IPS DF 4.7 (cell line): ENCODE measurements at regions not wholly inside any gene's neighbourhood (a gene's known extent, or its start where the extent isn't known, plus 50 kb on each side); places are given as distances from the start of the nearest gene placed in this dataset.

Source experiments
- DNase-seq: peaks from one replicate; pipeline ENCODE4 v3.0.0-alpha.2; 2013; ENCODE audit warnings: low spot score; ENCODE audit errors: extremely low read depth

DNA sequence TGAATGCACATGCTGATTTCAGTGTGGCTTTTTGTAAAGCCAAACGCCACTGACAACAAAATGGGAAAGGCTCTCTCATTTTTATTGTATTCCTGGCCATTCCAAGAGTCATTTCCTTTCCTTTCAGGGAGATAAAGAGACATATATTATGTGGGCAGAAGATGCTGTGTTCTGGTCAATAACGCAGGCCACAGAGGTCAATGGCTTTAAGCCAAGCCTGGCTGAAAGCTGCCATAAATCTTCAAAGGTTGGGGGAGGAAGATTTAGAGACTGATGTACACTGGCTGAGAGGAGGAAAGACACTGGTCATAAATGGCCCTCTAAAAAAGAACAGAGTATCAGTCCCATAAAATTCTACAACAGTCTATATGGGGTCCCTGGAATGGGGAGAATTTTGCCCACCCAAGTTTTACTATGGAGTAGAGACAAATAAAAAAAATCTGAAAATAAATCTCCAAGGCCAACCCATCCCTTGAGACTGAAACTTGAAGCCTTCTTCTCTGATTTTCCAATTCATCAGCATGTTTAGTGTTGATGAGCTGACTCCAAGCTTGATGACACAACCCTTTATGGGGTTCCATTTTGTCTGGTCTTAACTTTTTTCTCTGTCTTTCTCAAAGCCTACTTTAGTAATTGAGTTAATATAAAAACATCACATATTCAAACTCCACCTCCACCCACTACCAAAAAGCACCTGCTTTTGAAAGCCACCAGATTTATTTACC lies 152.1 kb upstream of the SLC24A2 start:
- no peak for DNase-seq

DNA sequence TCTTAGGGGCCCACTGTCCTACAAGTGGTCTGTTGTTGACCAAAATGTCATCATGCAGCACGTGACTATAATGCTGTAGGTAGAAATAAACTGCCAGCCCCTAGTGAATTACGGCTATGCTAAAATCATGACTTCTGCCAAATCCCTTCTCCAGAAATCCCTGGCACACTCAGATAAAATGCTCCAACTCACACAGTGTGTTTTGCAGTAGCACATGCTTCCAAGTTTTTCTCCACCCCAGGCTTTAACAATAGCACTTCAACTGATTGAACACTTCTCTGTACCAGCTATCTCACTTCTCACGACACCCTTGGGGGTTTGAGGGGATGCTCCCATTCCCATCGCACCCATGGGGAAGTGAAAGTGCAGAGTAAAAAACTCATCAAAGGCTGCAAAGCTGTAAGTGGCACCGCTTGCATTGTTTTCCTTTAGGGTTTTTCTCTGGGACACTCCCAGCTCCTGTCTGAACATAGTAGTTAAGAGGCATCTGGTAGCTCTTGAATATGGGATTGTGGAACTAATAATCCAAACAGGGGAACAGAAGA lies 151.0 kb upstream of the SLC24A2 start:
- no peak for DNase-seq

DNA sequence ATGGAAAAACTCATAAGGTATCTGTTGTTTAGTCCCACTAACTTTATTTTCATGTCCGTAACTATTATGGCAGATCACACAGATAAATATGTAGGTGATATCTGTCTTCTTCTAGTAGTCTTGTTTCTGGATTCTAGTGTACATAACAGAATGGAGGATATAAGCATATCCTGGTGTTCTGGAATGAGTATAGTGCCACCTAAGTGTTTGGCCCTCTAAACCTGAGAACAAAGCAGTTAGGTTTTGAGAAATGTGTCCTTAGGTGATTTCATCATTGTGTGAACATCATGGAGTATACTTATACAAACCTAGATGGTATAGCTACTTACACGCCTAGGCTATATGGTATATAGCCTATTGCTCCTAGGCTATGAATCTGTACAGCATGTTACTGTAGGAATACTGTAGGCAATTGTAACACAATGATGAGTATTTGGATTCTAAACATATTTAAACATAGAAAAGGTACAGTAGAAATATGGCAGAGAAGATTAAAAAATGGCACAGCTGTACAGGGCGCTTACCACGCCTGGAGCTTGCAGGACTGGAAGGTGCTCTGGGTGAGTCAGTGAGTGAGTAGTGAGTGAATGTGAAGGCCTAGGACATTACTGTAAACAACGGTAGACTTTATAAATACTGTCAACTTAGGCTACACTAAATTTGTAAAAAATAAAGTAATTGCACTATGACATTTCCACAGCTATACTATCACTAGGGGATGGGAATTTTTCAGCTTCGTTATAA lies 150.3 kb upstream of the SLC24A2 start:
- DNase-seq, result no peak

DNA sequence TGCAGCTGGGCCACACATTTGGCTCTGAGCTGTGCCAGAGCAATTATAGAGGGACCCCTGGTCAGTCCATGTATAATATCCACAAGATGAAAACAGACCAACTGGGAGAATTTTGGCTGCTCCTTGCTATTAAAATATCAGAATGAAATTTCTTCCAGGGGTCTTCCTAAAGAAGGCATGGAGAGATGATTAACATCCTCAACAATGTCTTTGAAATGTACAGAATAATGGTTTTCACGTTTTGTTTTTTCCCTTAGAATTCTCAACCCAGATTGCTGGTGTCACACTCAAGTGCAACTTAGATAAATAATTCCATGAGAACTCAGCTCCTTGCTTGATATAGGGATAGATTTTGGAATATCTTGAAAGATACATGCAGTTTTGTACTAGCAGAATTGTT lies 148.3 kb upstream of the SLC24A2 start:
- DNase-seq, result no peak

DNA sequence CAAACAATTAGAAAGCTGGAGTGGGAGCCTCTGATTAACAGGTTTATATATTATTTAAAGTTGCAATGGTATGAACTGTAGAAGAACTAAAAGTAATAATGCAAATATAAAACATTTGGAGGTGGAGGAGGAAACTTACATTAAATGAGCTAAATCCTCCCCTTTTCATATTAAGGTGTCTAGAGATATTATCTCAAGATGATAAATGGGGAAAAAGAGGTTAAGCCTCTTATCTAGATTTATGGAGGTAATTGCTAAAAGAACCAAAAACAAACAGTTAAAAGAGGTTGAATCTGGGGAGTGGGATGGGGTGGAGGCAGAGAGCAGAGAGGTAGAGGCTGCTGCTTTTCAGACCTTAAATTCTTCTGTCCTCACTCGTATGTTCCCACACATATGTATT lies 147.8 kb upstream of the SLC24A2 start:
- no peak for DNase-seq

DNA sequence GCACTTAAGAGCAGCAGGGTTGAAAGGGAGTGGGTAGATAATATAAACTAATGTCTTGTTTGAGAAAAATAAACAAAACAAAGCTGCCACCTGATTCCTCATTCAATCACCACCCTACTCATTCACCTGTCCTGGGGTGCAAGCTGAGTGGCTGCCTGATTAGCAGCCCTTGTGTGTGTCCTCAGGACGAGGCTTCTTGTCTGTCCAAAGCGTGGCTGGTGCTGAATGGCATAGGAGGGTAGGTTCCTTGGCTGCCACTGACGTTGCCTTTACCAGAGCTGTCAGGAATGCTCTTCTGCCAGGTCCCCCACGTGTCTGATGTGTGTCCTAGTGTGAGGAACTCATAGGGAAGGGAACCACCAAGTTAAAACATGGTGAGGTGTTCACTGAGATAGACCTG lies 146.6 kb upstream of the SLC24A2 start:
- no peak for DNase-seq

DNA sequence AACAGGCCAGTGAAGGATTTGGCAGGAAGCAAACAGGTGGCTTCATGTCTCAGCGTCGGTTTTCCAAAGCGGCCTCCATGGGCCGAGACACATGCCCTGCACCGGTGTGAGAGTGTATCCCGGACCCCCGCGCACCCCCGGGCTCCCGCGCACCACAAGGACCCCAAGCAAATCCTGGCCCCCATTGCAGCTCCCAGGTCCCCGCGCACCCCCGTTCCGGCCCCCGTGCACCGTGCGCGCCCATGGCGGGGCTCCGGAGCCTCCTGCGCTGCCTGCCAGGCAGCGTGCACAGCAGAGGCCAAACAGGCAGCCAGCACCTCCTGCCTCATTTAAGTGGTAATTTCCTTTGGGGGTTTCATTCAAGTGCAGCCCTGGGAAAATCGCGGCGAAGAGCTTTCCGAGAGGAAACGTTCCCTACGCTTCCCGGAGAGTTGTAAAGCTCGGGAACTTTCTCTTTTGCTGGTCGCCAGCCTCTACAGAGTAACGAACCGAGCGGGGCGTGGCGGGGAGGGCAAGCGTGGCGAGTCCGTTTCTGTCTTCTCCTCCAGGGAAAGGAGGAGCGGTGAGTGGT lies 145.5 kb upstream of the SLC24A2 start:
- peak; percentile 41 for DNase-seq

DNA sequence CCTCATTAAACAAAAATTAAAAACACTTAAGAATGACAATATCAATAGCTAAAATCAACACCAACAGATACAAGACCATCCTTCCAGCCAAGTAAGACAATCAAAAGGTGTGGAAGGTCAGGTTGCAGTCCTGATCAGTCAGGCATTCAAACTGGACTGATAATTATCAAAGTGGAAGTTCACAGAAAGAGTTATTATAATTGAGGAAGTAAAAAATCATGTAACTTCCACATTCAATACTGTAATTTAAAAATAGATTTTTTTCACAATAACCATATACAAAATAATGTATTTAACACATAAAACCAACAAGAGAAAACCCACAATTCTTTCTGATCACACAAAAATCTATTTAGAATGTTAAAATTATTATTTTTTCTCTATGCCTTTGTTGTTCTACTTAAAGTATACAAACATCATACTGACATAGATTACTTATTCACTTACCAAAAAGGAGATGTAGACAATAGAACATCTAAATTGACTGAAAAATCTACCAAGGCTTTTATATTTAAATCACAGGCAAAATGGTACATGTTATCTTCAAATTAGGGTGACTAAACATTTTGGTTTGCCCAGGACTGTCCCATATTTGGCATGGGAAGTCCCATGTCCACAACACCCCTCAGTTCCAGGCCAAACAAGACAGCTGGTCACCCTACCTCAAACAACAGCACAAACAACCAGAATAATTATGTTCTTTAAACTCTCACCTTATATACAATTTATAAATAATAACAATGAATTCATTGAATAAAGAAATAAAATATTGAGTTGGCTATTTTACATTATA lies 142.5 kb upstream of the SLC24A2 start:
- no peak for DNase-seq

DNA sequence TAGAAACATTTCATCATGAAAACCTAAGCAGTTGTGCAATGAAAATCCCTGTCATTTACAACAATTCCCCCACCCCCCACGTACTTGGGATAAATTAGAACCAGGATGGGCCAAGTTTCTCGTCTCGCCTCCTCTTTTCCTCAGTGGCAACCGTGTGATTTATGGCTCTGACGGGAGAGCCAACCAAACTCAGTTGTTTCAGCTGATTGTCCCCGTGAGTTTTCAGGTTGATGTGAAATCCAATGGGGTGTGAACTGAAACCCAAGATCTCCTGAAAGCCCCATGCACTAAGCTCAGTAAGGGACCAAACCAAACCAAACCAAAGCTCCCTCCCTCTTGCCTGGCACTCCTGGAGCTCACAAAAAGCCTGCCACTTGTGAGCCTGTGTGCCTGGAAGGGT lies 138.7 kb upstream of the SLC24A2 start:
- DNase-seq, result no peak

DNA sequence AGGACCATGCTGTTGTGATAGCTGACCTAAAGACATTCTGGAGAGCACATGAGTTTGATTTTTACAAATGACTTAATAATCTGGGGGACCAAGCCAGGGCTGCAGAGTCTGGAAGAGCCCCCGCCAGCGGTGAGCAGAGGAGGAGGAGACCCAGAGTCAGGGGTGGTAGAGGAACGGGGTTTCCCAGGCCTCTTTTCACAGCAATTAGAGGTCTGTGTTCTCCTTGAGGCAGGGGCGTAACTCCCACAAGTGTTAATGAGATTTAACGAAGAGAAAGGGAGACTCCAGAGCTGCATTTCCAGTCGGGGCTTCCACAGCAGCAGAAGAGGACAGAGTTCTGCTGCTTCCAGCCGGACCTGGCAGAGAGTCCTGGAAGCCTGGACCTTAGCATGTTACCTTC lies 137.9 kb upstream of the SLC24A2 start:
- no peak for DNase-seq

DNA sequence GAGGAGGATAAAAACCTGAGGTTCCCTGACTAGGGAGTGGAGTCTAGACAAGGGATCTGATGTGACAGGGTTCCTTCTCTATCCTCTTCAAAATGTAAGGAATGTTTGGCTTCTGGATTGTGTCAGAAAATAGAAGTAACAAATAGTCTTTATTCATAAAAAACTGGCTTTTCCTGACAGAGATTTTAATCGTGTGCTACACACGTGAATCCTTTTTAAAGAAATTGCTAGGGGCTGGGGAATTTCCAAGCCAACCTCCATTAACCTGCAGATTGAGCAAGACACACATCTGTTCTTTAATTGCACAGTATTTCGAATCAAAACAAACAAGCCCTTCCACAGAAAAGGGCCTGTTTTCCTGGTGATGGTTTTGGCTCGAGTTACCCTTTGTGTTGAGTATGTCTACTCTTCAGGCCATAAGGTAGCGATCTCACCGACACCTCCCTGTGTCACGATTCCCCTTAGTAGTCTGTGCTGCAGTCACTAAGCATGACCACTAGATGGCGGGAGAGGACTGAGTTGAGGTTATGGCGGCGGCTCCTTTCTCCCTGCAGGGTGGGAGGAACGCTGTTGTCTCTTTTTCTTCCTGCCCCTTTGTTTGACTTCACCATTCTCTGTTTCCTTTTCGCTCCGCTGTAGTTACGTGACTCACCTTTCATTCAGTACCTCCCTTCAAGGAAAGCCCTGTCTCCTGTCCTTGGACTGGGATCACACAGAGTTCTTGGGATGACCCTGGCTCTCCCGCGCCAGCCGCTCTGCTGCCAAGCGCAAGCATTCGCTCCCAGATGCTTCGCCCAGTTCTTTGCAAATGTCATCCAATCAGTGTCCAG lies 137.1 kb upstream of the SLC24A2 start:
- DNase-seq, result peak; percentile 89

DNA sequence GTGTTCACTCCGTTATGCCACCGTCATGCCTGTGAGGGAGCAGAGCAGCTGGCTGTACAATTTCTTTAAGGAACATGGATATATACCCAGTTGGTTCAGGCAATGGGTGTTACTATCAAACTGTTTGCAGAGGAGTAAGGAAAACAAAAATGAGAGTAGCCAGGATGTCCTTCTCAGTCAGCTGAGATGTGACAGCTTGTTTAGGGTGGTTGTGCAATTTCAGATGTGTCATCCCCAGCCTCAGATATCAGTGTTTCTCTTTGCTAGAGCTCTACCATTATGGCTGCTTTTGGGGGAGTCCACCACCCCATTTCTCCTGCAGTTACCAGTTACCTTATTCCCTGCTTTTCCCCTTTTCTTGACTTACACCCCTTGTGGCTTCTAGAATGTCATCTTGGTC lies 135.2 kb upstream of the SLC24A2 start:
- DNase-seq, result no peak

DNA sequence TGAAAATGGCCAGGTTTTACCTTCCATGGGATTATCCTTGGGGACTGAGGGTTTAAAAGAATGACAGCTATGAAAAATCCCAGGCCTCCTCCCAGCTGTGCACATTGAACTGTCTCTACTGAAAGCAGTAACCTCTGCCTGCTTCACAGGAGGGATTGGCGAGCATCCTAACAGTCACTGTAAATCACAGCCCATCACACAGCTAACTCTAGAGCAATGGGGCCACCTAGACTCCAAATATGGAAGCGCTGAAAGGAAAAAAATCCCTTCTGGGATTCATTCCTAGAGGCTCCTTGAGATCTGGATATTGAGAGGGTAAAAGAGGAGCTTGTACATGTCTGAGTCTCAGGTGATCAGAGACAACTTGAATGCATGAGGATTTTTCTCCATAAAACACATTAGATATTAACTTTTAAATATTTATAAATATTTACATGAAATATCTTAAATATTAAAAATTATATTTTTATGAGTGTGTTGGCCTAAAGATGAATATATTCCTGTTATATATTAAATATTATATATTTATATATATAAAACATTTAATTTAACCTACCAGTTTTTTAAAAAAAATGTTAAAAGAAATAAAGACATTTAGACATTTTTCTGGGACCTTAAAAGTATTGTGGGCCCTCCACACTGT lies 133.8 kb upstream of the SLC24A2 start:
- DNase-seq, result no peak

DNA sequence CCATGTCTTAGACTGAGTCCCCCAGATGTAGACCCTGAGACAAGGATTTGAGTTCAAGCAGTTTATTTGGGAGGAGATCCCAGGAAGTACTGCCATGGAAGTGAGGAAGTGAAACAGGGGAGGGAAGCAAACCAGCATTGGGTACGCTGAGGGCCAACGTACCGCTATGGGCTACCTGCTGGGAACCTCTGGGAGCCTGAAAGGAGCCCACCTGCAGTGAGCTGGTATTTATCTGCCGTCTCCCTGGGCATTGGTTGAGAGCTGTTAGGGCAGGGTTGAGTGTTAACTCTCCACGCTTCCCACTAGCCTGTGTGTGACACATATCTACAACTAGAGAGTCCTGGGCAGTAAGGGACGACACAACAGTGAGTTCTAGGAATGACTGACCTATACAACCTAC lies 131.6 kb upstream of the SLC24A2 start:
- DNase-seq, result no peak

DNA sequence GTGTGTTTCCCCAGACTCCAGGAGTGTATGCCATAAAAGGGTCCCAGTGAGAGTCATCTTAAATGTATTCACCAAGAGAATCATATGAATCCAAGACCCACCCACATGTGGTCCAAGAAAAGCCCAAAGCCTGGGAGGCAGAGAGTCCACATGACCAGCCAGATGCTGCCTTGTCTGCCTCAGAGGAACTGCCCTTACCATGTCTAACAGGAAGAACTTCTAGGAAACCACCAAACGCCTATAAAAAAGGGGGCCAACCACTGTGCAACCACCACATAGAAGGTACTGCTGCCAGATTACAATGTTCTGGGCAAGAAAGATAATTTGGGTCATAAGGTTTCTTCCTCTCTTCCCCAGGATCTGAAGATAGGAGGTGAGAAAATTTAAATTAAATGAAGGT lies 129.8 kb upstream of the SLC24A2 start:
- DNase-seq, result no peak

DNA sequence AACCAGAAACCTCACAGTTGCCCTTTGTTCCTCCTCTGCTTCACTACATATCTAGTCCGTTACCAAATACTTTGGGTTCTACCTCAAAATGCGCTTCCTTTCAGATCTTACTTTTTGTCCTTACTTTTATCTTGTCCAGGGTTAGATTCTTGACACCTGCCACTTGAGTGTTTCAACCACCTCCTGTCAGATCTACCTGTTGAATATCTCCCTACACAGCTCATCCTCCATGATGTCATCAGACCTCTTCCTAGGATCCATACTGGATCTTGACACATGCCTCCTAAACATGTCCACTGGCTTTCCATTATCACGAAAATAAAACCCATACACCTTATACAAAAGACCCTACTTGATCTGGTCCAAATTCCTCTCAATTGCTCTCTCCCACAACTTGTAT lies 125.2 kb upstream of the SLC24A2 start:
- DNase-seq, result no peak

DNA sequence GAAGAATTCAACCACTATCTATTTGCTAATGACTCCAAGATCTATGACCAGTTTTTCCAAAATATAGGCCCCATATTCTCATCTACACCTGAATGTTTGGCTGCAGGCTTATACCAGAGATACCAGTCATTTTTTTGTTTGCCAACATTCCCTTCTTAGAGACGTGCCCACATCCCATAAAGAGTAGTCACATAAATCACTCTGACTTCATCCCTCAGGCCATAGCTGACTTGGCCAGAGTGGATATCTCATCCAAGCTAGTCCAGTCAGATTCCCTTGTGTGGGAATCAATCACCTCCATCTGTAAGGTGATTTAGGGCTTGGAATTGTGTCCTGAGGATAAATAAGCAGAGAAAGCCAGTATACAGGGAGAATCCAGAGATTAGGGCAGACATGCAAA lies 124.3 kb upstream of the SLC24A2 start:
- no peak for DNase-seq

DNA sequence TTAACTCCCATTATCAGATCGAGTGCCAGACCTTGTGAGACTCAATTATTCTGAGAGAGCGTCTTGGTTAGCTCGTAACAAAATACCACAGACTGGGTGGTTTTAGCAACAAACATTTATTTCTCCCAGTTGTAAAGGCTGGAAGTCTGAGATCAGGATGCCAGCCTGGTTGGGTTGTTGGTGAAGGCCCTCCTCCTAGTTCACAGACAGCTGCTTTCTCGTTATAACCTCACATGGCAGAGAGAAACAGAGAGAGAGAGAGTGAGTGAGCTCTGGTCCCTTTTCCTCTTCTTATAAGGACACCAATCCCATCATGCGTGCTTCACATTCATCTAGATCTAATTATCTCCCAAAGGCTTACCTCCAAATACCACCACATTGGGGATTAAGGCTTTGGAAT lies 114.2 kb upstream of the SLC24A2 start:
- no peak for DNase-seq

DNA sequence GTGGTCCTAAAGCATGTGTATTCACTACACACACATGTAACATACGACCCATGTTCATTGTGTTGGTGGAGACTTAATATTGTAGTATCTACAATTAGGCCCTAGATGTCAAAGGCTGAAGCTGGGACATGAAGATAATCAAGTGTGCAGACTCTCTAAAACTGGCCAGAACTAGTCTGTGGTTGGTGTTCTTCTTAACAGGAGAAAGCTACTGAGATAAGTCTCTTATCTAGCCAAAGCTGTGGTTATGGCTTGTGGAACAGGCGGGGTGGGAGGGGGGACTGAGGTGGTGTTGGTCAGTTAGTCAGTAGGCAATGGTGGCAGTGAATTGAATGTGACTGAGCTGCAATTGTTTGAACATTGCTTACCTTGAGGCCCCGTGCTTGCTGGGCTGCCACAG lies 112.7 kb upstream of the SLC24A2 start:
- DNase-seq, result no peak

DNA sequence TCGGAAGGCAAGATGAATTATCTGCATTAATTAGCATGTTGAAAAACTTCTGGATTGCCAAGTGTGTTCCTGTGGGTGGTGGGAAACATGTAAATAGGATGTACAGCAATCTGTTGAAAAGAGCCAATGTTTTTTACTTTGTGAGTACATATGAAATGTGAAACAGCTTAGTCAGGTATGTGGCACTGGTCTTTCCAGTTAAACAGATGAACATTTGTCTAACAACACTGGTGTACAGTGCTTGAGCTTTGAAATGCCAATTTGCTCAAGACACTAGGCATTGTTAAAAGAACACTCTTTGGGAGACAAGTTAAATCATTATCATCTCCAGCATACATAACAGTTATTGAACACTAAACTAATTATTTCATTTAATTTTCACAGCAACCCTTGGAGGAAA lies 107.3 kb upstream of the SLC24A2 start:
- DNase-seq, result no peak
